ENCODE measurements at regions not wholly inside any gene's neighbourhood (a gene's known extent, or its start where the extent isn't known, plus 50 kb on each side); places are given as distances from the start of the nearest gene placed in this dataset.

- Histone ChIP-seq H3K4me1 (replicated peaks; ENCODE audit: insufficient read depth) (no peaks in the 10 kb centered on the region), H3K36me3 (ENCODE audit: low read depth) (no peaks in the 10 kb centered on the region), H3K27ac (no peak overlapping the region), H3K4me3 (no peak overlapping the region), H4K20me1 (ENCODE audit: insufficient read depth) (no peaks in the 10 kb centered on the region), H3K9me3 (ENCODE audit: insufficient read depth, low read depth) (no peaks in the 10 kb centered on the region), H3F3A (ENCODE audit: insufficient read depth, low read depth) (no peaks in the 10 kb centered on the region), H2AFZ (no peak overlapping the region), H3K4me2 (no peak overlapping the region), H3K79me2 (ENCODE audit: low read depth) (no peaks in the 10 kb centered on the region), H3K27me3 (ENCODE audit: insufficient read depth, low read depth) (no peaks in the 10 kb centered on the region), H3K9me2 (ENCODE audit: insufficient read depth) (no peaks in the 10 kb centered on the region)
- BruUV-seq (replicated peaks): no TSS peak
- intact Hi-C loops (cut with micrococcal nuclease; ENCODE audit: unreplicated experiment): no loop called here
- TF ChIP-seq CTCF (conservative IDR thresholded peaks at IDR 0.05): no peak
- no peak for TF ChIP-seq EZH2 (IDR thresholded peaks at IDR 0.05; ENCODE audit: low read depth)
- ChIA-PET CTCF (no interaction called here), POLR2A (ENCODE audit: unreplicated experiment) (no interaction called here)
- no peak for DNase-seq
Measured at GRCh38 chr1:13951793-13952751, 252.1 kb downstream of the PRDM2 start.

GRCh38 chr1:13952985-13953384, 253.0 kb downstream of the PRDM2 start:
- POLR2A ChIA-PET (ENCODE audit: unreplicated experiment): no interaction called here

GRCh38 chr1:13956393-13956792, 256.4 kb downstream of the PRDM2 start:
- DNase-seq: no peak
- Histone ChIP-seq H2AFZ (no peak overlapping the region), H3K79me2 (ENCODE audit: low read depth) (no peaks in the 10 kb centered on the region), H3K27me3 (ENCODE audit: insufficient read depth, low read depth) (no peaks in the 10 kb centered on the region), H4K20me1 (ENCODE audit: insufficient read depth) (no peaks in the 10 kb centered on the region), H3F3A (ENCODE audit: insufficient read depth, low read depth) (no peaks in the 10 kb centered on the region), H3K9me3 (ENCODE audit: insufficient read depth, low read depth) (no peaks in the 10 kb centered on the region), H3K4me1 (replicated peaks; ENCODE audit: insufficient read depth) (no peaks in the 10 kb centered on the region), H3K4me3 (no peak overlapping the region), H3K27ac (no peak overlapping the region), H3K9me2 (ENCODE audit: insufficient read depth) (no peaks in the 10 kb centered on the region), H3K4me2 (no peak overlapping the region), H3K36me3 (ENCODE audit: low read depth) (no peaks in the 10 kb centered on the region)
- intact Hi-C loops (cut with micrococcal nuclease; ENCODE audit: unreplicated experiment): no loop called here
- TF ChIP-seq EZH2 (IDR thresholded peaks at IDR 0.05; ENCODE audit: low read depth): no peak
- TF ChIP-seq CTCF (conservative IDR thresholded peaks at IDR 0.05): no peak
- no TSS peak for BruUV-seq (replicated peaks)
- ChIA-PET POLR2A (ENCODE audit: unreplicated experiment) (no interaction called here), CTCF (no interaction called here)

More at GRCh38 chr1:13952985-13953384, 253.0 kb downstream of the PRDM2 start:
- no peak for TF ChIP-seq EZH2 (IDR thresholded peaks at IDR 0.05; ENCODE audit: low read depth)
- TF ChIP-seq CTCF (conservative IDR thresholded peaks at IDR 0.05): no peak
- intact Hi-C loops (cut with micrococcal nuclease; ENCODE audit: unreplicated experiment): no loop called here
- H3K27ac ChIP-seq: no peak overlapping the region
- no peaks in the 10 kb centered on the region for H3F3A ChIP-seq (ENCODE audit: insufficient read depth, low read depth)
- BruUV-seq (replicated peaks): no TSS peak
- H3K27me3 ChIP-seq (ENCODE audit: insufficient read depth, low read depth): no peaks in the 10 kb centered on the region
- H2AFZ ChIP-seq: no peak overlapping the region
- H4K20me1 ChIP-seq (ENCODE audit: insufficient read depth): no peaks in the 10 kb centered on the region
- H3K9me2 ChIP-seq (ENCODE audit: insufficient read depth): no peaks in the 10 kb centered on the region
- no peak overlapping the region for H3K4me3 ChIP-seq
- H3K4me2 ChIP-seq: no peak overlapping the region
- no peaks in the 10 kb centered on the region for H3K79me2 ChIP-seq (ENCODE audit: low read depth)
- H3K4me1 ChIP-seq (replicated peaks; ENCODE audit: insufficient read depth): no peaks in the 10 kb centered on the region
- no peak for DNase-seq
- CTCF ChIA-PET: no interaction called here
- no peaks in the 10 kb centered on the region for H3K36me3 ChIP-seq (ENCODE audit: low read depth)
- H3K9me3 ChIP-seq (ENCODE audit: insufficient read depth, low read depth): no peaks in the 10 kb centered on the region

Measured in PC-9 (cell line).